Prostate gland (tissue), 2 donors: ENCODE measurements at regions not wholly inside any gene's neighbourhood (a gene's known extent, or its start where the extent isn't known, plus 50 kb on each side); places are given as distances from the start of the nearest gene placed in this dataset.
"Not testable (repeated sequence)": the region's sequence is repeated elsewhere in the genome, so short reads cannot be mapped to it uniquely, and the experiment has no call there.

Experiments
- CTCF ChIP-seq, 4 experiments: fragments of 200-600 bp in 2 of 4; fragments of 450-650 bp in 2 of 4; sonication (generic) in 2 of 4; IDR thresholded peaks; 1 replicate in 3 of 4; 2 replicates in 1 of 4; pipeline ENCODE4 v1.5.1; 2016 to 2019; ENCODE audit warnings: antibody characterized with exemption in 4 of 4, mild to moderate bottlenecking in 2 of 4, moderate library complexity in 2 of 4
- POLR2A ChIP-seq: fragments of 450-650 bp; IDR thresholded peaks from one replicate; pipeline ENCODE4 v1.6.1; 2016; ENCODE audit warnings: antibody characterized with exemption, mild to moderate bottlenecking
- POLR2AphosphoS5 ChIP-seq: sonication (generic); formaldehyde crosslinking; IDR thresholded peaks from one replicate; pipeline ENCODE4 v1.6.1; 2017; ENCODE audit warnings: antibody characterized with exemption

- not testable (repeated sequence) for TF ChIP-seq CTCF (IDR thresholded peaks at IDR 0.05); POLR2A; POLR2AphosphoS5
Measured at GRCh38 chr15:62281801-62282200, 116.7 kb upstream of the C2CD4B start.
